ENCODE measurements at regions not wholly inside any gene's neighbourhood (a gene's known extent, or its start where the extent isn't known, plus 50 kb on each side); places are given as distances from the start of the nearest gene placed in this dataset.
"Not testable (repeated sequence)": the region's sequence is repeated elsewhere in the genome, so short reads cannot be mapped to it uniquely, and the experiment has no call there.

GRCh38 chr4:134072137-134072536 is 129.5 kb downstream of the PABPC4L start:
- CTCF ChIA-PET = no interaction called here
- ATAC-seq (no peak), DNase-seq (no peak)

GRCh38 chr4:134070174-134070573 is 131.4 kb downstream of the PABPC4L start:
- Mint-ChIP-seq H3K27me3 (no peaks in the 10 kb centered on the region), H3K4me1 (no peaks in the 10 kb centered on the region), H3K9me3 (ENCODE audit: low read depth) (peaks cover 5% of the 10 kb centered on the region), H3K4me3 (no peak overlapping the region), H3K36me3 (no peaks in the 10 kb centered on the region), H3K27ac (no peak overlapping the region)
- CTCF ChIA-PET = no interaction called here
- no peak for ATAC-seq
- DNase-seq = no peak

More at GRCh38 chr4:134072137-134072536, 129.5 kb downstream of the PABPC4L start:
- H3K9me3 Mint-ChIP-seq (ENCODE audit: low read depth) = peaks cover 7% of the 10 kb centered on the region
- no peak overlapping the region for H3K27ac Mint-ChIP-seq
- no peaks in the 10 kb centered on the region for H3K36me3 Mint-ChIP-seq
- H3K4me1 Mint-ChIP-seq = no peaks in the 10 kb centered on the region
- no peak overlapping the region for H3K4me3 Mint-ChIP-seq
- H3K27me3 Mint-ChIP-seq = no peaks in the 10 kb centered on the region

GRCh38 chr4:134057356-134057755 is 144.2 kb downstream of the PABPC4L start:
- peaks cover 5% of the 10 kb centered on the region for H3K9me3 Mint-ChIP-seq (ENCODE audit: low read depth)
- no peak for ATAC-seq
- H3K27me3 Mint-ChIP-seq = no peaks in the 10 kb centered on the region
- H3K4me3 Mint-ChIP-seq = no peak overlapping the region
- DNase-seq = no peak
- CTCF ChIA-PET = no interaction called here
- H3K36me3 Mint-ChIP-seq = no peaks in the 10 kb centered on the region
- H3K4me1 Mint-ChIP-seq = no peaks in the 10 kb centered on the region
- no peak overlapping the region for H3K27ac Mint-ChIP-seq

- H3K4me1 Mint-ChIP-seq; DNase-seq; H3K27me3 Mint-ChIP-seq; H3K27ac Mint-ChIP-seq; H3K4me3 Mint-ChIP-seq; CTCF ChIA-PET; H3K36me3 Mint-ChIP-seq; H3K9me3 Mint-ChIP-seq (ENCODE audit: low read depth); ATAC-seq: not testable (repeated sequence)
Observed at GRCh38 chr4:134046221-134046620, 155.4 kb downstream of the PABPC4L start.

- DNase-seq = no peak
- H3K9me3 Mint-ChIP-seq (ENCODE audit: low read depth) = no peaks in the 10 kb centered on the region
- no peaks in the 10 kb centered on the region for H3K27me3 Mint-ChIP-seq
- no peaks in the 10 kb centered on the region for H3K36me3 Mint-ChIP-seq
- no peaks in the 10 kb centered on the region for H3K4me1 Mint-ChIP-seq
- no peak overlapping the region for H3K27ac Mint-ChIP-seq
- CTCF ChIA-PET = no interaction called here
- H3K4me3 Mint-ChIP-seq = no peak overlapping the region
- no peak for ATAC-seq
Observed at GRCh38 chr4:134045411-134045810, 156.2 kb downstream of the PABPC4L start.

- no peak overlapping the region for H3K4me3 Mint-ChIP-seq
- DNase-seq (no peak), ATAC-seq (no peak)
- no peaks in the 10 kb centered on the region for H3K36me3 Mint-ChIP-seq
- CTCF ChIA-PET = no interaction called here
- no peak overlapping the region for H3K27ac Mint-ChIP-seq
- peaks cover 5% of the 10 kb centered on the region for H3K9me3 Mint-ChIP-seq (ENCODE audit: low read depth)
- no peaks in the 10 kb centered on the region for H3K27me3 Mint-ChIP-seq
- H3K4me1 Mint-ChIP-seq = no peaks in the 10 kb centered on the region
Observed at GRCh38 chr4:134043266-134043665, 158.3 kb downstream of the PABPC4L start.

- CTCF ChIA-PET = no interaction called here
Observed at GRCh38 chr4:134028421-134028820, 173.2 kb downstream of the PABPC4L start.

GRCh38 chr4:134027931-134028330 is 173.7 kb downstream of the PABPC4L start:
- ATAC-seq (no peak), DNase-seq (no peak)
- no peak overlapping the region for H3K27ac Mint-ChIP-seq
- CTCF ChIA-PET = no interaction called here
- H3K27me3 Mint-ChIP-seq = no peaks in the 10 kb centered on the region
- H3K4me3 Mint-ChIP-seq = no peak overlapping the region
- no peaks in the 10 kb centered on the region for H3K36me3 Mint-ChIP-seq
- H3K4me1 Mint-ChIP-seq = no peaks in the 10 kb centered on the region
- H3K9me3 Mint-ChIP-seq (ENCODE audit: low read depth) = no peaks in the 10 kb centered on the region

More at GRCh38 chr4:134028421-134028820, 173.2 kb downstream of the PABPC4L start:
- H3K36me3 Mint-ChIP-seq = no peaks in the 10 kb centered on the region
- no peak overlapping the region for H3K27ac Mint-ChIP-seq
- ATAC-seq = no peak
- no peak overlapping the region for H3K4me3 Mint-ChIP-seq
- H3K4me1 Mint-ChIP-seq = no peaks in the 10 kb centered on the region
- no peaks in the 10 kb centered on the region for H3K9me3 Mint-ChIP-seq (ENCODE audit: low read depth)
- no peaks in the 10 kb centered on the region for H3K27me3 Mint-ChIP-seq
- no peak for DNase-seq

GRCh38 chr4:134024251-134024650 is 177.3 kb downstream of the PABPC4L start:
- peaks cover 2% of the 10 kb centered on the region for H3K9me3 Mint-ChIP-seq (ENCODE audit: low read depth)
- ATAC-seq = no peak
- no peaks in the 10 kb centered on the region for H3K4me1 Mint-ChIP-seq
- no peaks in the 10 kb centered on the region for H3K36me3 Mint-ChIP-seq
- no peak overlapping the region for H3K27ac Mint-ChIP-seq
- no peak for DNase-seq
- no peak overlapping the region for H3K4me3 Mint-ChIP-seq
- H3K27me3 Mint-ChIP-seq = no peaks in the 10 kb centered on the region
- CTCF ChIA-PET = no interaction called here

GRCh38 chr4:134019657-134020056 is 181.9 kb downstream of the PABPC4L start:
- no peak for ATAC-seq
- no peaks in the 10 kb centered on the region for H3K4me1 Mint-ChIP-seq
- H3K4me3 Mint-ChIP-seq = no peak overlapping the region
- H3K9me3 Mint-ChIP-seq (ENCODE audit: low read depth) = peaks cover 5% of the 10 kb centered on the region
- CTCF ChIA-PET = no interaction called here
- H3K27ac Mint-ChIP-seq = no peak overlapping the region
- H3K36me3 Mint-ChIP-seq = no peaks in the 10 kb centered on the region
- DNase-seq = no peak
- H3K27me3 Mint-ChIP-seq = no peaks in the 10 kb centered on the region

- Mint-ChIP-seq H3K27me3 (no peaks in the 10 kb centered on the region), H3K4me3 (no peak overlapping the region), H3K9me3 (ENCODE audit: low read depth) (peaks cover 8% of the 10 kb centered on the region), H3K36me3 (no peaks in the 10 kb centered on the region), H3K27ac (no peak overlapping the region), H3K4me1 (no peaks in the 10 kb centered on the region)
- CTCF ChIA-PET = no interaction called here
- ATAC-seq (no peak), DNase-seq (no peak)
Observed at GRCh38 chr4:134018846-134019245, 182.7 kb downstream of the PABPC4L start.

GRCh38 chr4:134001057-134001456 is 200.5 kb downstream of the PABPC4L start:
- Mint-ChIP-seq H3K4me3 (no peak overlapping the region), H3K27me3 (no peaks in the 10 kb centered on the region), H3K27ac (no peak overlapping the region), H3K36me3 (no peaks in the 10 kb centered on the region), H3K9me3 (ENCODE audit: low read depth) (peaks cover 2% of the 10 kb centered on the region), H3K4me1 (no peaks in the 10 kb centered on the region)
- ATAC-seq (no peak), DNase-seq (no peak)
- CTCF ChIA-PET = no interaction called here

- DNase-seq = no peak
- CTCF ChIA-PET = no interaction called here
- no peak for ATAC-seq
- H3K27ac Mint-ChIP-seq = no peak overlapping the region
- H3K4me3 Mint-ChIP-seq = no peak overlapping the region
- H3K27me3 Mint-ChIP-seq = no peaks in the 10 kb centered on the region
- peaks cover 4% of the 10 kb centered on the region for H3K9me3 Mint-ChIP-seq (ENCODE audit: low read depth)
- no peaks in the 10 kb centered on the region for H3K36me3 Mint-ChIP-seq
- H3K4me1 Mint-ChIP-seq = no peaks in the 10 kb centered on the region
Observed at GRCh38 chr4:133997436-133997835, 204.2 kb downstream of the PABPC4L start.

GRCh38 chr4:133996431-133997121 is 205.0 kb downstream of the PABPC4L start:
- CTCF ChIA-PET = no interaction called here
- no peaks in the 10 kb centered on the region for H3K27me3 Mint-ChIP-seq
- H3K9me3 Mint-ChIP-seq (ENCODE audit: low read depth) = peaks cover 5% of the 10 kb centered on the region
- no peak overlapping the region for H3K4me3 Mint-ChIP-seq
- no peak overlapping the region for H3K27ac Mint-ChIP-seq
- H3K36me3 Mint-ChIP-seq = no peaks in the 10 kb centered on the region
- ATAC-seq (no peak), DNase-seq (no peak)
- no peaks in the 10 kb centered on the region for H3K4me1 Mint-ChIP-seq

Measured in activated CD8-positive, alpha-beta memory T cell treated with anti-CD3 and anti-CD28 coated beads, Interleukin-2, amount 10 ng/mL, durations not matched to agents 7 days and 5 days (primary cell).